Common myeloid progenitor, CD34-positive (primary cell): ENCODE measurements at regions not wholly inside any gene's neighbourhood (a gene's known extent, or its start where the extent isn't known, plus 50 kb on each side); places are given as distances from the start of the nearest gene placed in this dataset.

Experiments
- CTCF ChIA-PET: fragments of 350-600 bp; sonication (Branson Sonifier 250); formaldehyde crosslinking; loops from one replicate; lab custom pipeline; 2021; ENCODE audit warnings: antibody characterized with exemption; lab: Charles Lee
- POLR2A ChIA-PET: fragments of 350-600 bp; sonication (Branson Sonifier 250); formaldehyde crosslinking; loops from one replicate; lab custom pipeline; 2021; ENCODE audit warnings: antibody characterized with exemption; lab: Charles Lee
- DNase-seq, 3 donors: peaks; one replicate each; pipeline versions ENCODE4 v3.0.0 to v3.0.0-alpha.2; 2013
- H3K27ac ChIP-seq, 2 experiments: 1 replicate in 1 of 2; 2 replicates in 1 of 2; pipeline ENCODE4 v1.7.0; 2013; ENCODE audit warnings: inconsistent platforms in 2 of 2, low read length in 2 of 2, mild to moderate bottlenecking in 2 of 2, low read depth in 1 of 2, moderate library complexity in 1 of 2; ENCODE audit not compliant: severe bottlenecking in 2 of 2, insufficient read depth in 1 of 2, poor library complexity in 1 of 2
- H3K27me3 ChIP-seq, 5 experiments: replicated peaks in 2 of 5; 1 replicate in 3 of 5; 2 replicates in 2 of 5; pipeline versions ENCODE4 v1.6.1 to v1.7.0; 2013; ENCODE audit warnings: low read length in 4 of 5, mild to moderate bottlenecking in 2 of 5, moderate library complexity in 2 of 5, inconsistent platforms in 1 of 5; ENCODE audit not compliant: insufficient read depth in 5 of 5, control insufficient read depth in 4 of 5
- H3K36me3 ChIP-seq, 4 experiments: 1 replicate in 2 of 4; 2 replicates in 2 of 4; pipeline versions ENCODE4 v1.6.1 to v1.7.0; 2013; ENCODE audit warnings: low read length in 3 of 4, control low read depth in 1 of 4, mild to moderate bottlenecking in 1 of 4; ENCODE audit not compliant: control insufficient read depth in 4 of 4, insufficient read depth in 4 of 4
- H3K4me1 ChIP-seq, 4 experiments: 1 replicate in 3 of 4; 2 replicates in 1 of 4; pipeline versions ENCODE4 v1.6.1 to v1.7.1; 2013; ENCODE audit warnings: low read length in 3 of 4, mild to moderate bottlenecking in 3 of 4, control low read depth in 1 of 4, inconsistent platforms in 1 of 4, moderate library complexity in 1 of 4; ENCODE audit not compliant: control insufficient read depth in 4 of 4, insufficient read depth in 4 of 4; ENCODE audit errors: control extremely low read depth in 1 of 4
- H3K4me3 ChIP-seq, 7 experiments: 1 replicate in 4 of 7; 2 replicates in 3 of 7; pipeline versions ENCODE4 v1.5.1 to v1.7.0; 2013; ENCODE audit warnings: mild to moderate bottlenecking in 7 of 7, low read length in 6 of 7, moderate library complexity in 6 of 7, inconsistent platforms in 2 of 7, low read depth in 2 of 7, control low read depth in 1 of 7; ENCODE audit not compliant: insufficient read depth in 4 of 7, control insufficient read depth in 1 of 7; ENCODE audit errors: extremely low read depth in 1 of 7
- H3K9me3 ChIP-seq, 5 experiments: 1 replicate in 4 of 5; 2 replicates in 1 of 5; pipeline versions ENCODE4 v1.6.1 to v1.7.1; 2013; ENCODE audit warnings: low read length in 4 of 5, mild to moderate bottlenecking in 2 of 5, inconsistent platforms in 1 of 5, low read depth in 1 of 5, moderate library complexity in 1 of 5; ENCODE audit not compliant: control insufficient read depth in 4 of 5, insufficient read depth in 2 of 5; ENCODE audit errors: control extremely low read depth in 1 of 5
- WGBS: methylation state at CpG from one replicate; pipeline ENCODE4 v1.1.5; 2013; ENCODE audit not compliant: insufficient coverage; 5-methylcytosine and 5-hydroxymethylcytosine counted together

GRCh38 chr2:79359419-79359818, 153.4 kb upstream of the CTNNA2 start:
- no peak overlapping the region for H3K27ac ChIP-seq
- no peaks in the 10 kb centered on the region for H3K27me3 ChIP-seq
- H3K9me3 ChIP-seq, result peaks cover 0 to 3% (median 0%) of the 10 kb centered on the region in 5 experiments
- CTCF ChIA-PET, result no interaction called here
- POLR2A ChIA-PET, result no interaction called here
- H3K4me1 ChIP-seq, result no peaks in the 10 kb centered on the region
- no peak overlapping the region for H3K4me3 ChIP-seq
- no peaks in the 10 kb centered on the region for H3K36me3 ChIP-seq
- no CpG with 5 or more reads among the region's 2 CpGs for WGBS
- DNase-seq, result no peak

GRCh38 chr2:79355569-79355968, 157.3 kb upstream of the CTNNA2 start:
- CTCF ChIA-PET, result no interaction called here
- POLR2A ChIA-PET, result no interaction called here

DNA sequence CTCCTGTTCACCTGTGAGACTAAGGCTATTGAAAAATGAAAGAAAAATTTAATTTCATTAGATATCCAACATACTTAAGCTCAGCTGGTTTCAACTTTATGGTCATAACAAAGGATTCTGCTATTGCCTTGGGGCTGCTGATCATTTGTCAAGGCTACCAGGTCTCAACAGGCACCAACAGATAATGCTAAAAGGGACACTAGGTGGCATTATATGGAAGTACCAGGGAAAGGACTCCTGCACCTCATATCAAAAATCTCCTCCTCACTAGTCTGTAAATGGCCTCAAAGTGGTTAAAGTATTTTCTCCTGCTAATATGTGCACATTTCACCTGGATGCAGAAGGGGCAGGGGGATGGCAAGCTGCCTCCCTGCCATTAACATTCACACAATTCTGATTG, 167.9 kb upstream of the REG3A start:
- Histone ChIP-seq H3K27me3 (peaks cover 0 to 2% (median 0%) of the 10 kb centered on the region in 5 experiments), H3K4me3 (no peak overlapping the region), H3K36me3 (no peaks in the 10 kb centered on the region), H3K9me3 (no peaks in the 10 kb centered on the region), H3K4me1 (no peaks in the 10 kb centered on the region), H3K27ac (no peak overlapping the region)
- POLR2A ChIA-PET, result no interaction called here
- CTCF ChIA-PET, result no interaction called here
- DNase-seq, result no peak

More at GRCh38 chr2:79355569-79355968, 157.3 kb upstream of the CTNNA2 start:
- no peak for DNase-seq
- Histone ChIP-seq H3K27ac (no peak overlapping the region), H3K36me3 (no peaks in the 10 kb centered on the region), H3K4me1 (no peaks in the 10 kb centered on the region), H3K4me3 (no peak overlapping the region), H3K9me3 (peaks cover 0 to 3% (median 0%) of the 10 kb centered on the region in 5 experiments), H3K27me3 (no peaks in the 10 kb centered on the region)
- no CpG with 5 or more reads among the region's 1 CpG for WGBS

DNA sequence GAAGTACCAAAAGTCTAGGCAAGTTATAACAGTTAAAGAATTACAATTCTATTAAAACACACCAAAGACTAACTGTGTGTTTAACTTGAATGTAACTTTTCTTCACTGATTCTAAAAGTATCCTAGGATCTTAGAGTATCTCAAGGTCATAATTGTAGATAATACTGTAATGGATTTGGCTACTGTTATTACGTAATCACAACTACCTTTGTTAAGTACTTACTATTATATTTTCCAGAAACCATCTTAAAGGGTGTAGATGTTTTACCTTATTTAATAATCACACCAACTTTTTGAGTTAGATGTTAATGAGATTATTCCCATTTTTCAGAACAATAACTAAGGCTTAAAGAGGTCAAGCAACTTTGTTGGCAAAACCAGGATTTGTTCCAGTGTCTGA, 161.3 kb upstream of the REG3A start:
- H3K27ac ChIP-seq, result no peak overlapping the region
- no peaks in the 10 kb centered on the region for H3K27me3 ChIP-seq
- H3K36me3 ChIP-seq, result no peaks in the 10 kb centered on the region
- POLR2A ChIA-PET, result no interaction called here
- H3K4me3 ChIP-seq, result no peak overlapping the region
- no peaks in the 10 kb centered on the region for H3K4me1 ChIP-seq
- WGBS, result no CpG with 5 or more reads among the region's 1 CpG
- no peak for DNase-seq
- H3K9me3 ChIP-seq, result peaks cover 0 to 4% (median 0%) of the 10 kb centered on the region in 5 experiments
- CTCF ChIA-PET, result no interaction called here

DNA sequence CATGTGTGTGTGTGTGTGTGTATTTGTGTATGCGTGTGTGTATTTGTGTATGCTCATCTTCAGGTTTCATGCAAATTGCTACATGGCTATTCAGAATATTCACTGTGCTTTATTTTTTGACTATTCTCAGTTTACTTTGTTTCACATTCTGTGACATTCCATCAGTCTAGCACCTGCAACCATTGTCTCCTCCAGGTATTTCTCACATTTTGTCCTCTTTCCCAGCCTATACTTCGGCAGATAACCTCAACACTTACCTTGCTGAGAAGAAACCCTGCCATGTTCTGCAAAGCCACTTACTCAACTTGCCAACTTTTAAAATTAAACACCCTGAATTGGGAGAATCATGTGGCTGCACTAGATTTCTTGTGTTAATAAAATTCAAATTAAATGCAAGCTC, 135.4 kb upstream of the REG3A start:
- ChIA-PET POLR2A (no interaction called here), CTCF (no interaction called here)
- Histone ChIP-seq H3K27ac (no peak overlapping the region), H3K9me3 (no peaks in the 10 kb centered on the region), H3K4me1 (no peaks in the 10 kb centered on the region), H3K4me3 (no peak overlapping the region), H3K36me3 (no peaks in the 10 kb centered on the region), H3K27me3 (no peaks in the 10 kb centered on the region)
- WGBS, result 100% methylated on average over 1 of the region's 2 CpGs
- no peak for DNase-seq

- CTCF ChIA-PET, result no interaction called here
Measured at GRCh38 chr2:79292958-79293315, 133.4 kb upstream of the REG3A start.

GRCh38 chr2:79292239-79292957, 132.8 kb upstream of the REG3A start:
- no peak for DNase-seq
- ChIA-PET CTCF (no interaction called here), POLR2A (no interaction called here)
- 80% methylated on average over 1 of the region's 1 CpG for WGBS
- Histone ChIP-seq H3K4me1 (no peaks in the 10 kb centered on the region), H3K36me3 (no peaks in the 10 kb centered on the region), H3K27me3 (no peaks in the 10 kb centered on the region), H3K9me3 (no peaks in the 10 kb centered on the region), H3K27ac (no peak overlapping the region), H3K4me3 (no peak overlapping the region)

More at GRCh38 chr2:79292958-79293315, 133.4 kb upstream of the REG3A start:
- H3K27ac ChIP-seq, result no peak overlapping the region
- WGBS, result 89% methylated on average over 1 of the region's 1 CpG
- no peaks in the 10 kb centered on the region for H3K27me3 ChIP-seq
- DNase-seq, result no peak
- POLR2A ChIA-PET, result no interaction called here
- no peaks in the 10 kb centered on the region for H3K4me1 ChIP-seq
- no peak overlapping the region for H3K4me3 ChIP-seq
- no peaks in the 10 kb centered on the region for H3K36me3 ChIP-seq
- no peaks in the 10 kb centered on the region for H3K9me3 ChIP-seq
